ENCODE measurements at regions not wholly inside any gene's neighbourhood (a gene's known extent, or its start where the extent isn't known, plus 50 kb on each side); places are given as distances from the start of the nearest gene placed in this dataset.

GRCh38 chr3:89803711-89804110 is 696.3 kb downstream of the EPHA3 start (continued):
- no peak for TF ChIP-seq RNF219 (CRISPR knock-in tag; IDR thresholded peaks at IDR 0.05)
- no peak for TF ChIP-seq ZNF444 (CRISPR knock-in tag; IDR thresholded peaks at IDR 0.05)
- TF ChIP-seq TBP (optimal IDR thresholded peaks at IDR 0.05; ENCODE audit: low read depth, low read length) = no peak
- TF ChIP-seq MBD1 (CRISPR knock-in tag; IDR thresholded peaks at IDR 0.05) = no peak

- CTCF ChIA-PET (ENCODE audit: low intra/inter-chr PET ratio) = no interaction called here
- H3K79me2 ChIP-seq (ENCODE audit: control insufficient read depth, insufficient read depth, low read length) = no peaks in the 10 kb centered on the region
- no peak for DNase-seq (ENCODE audit: extremely low read depth in 1 of 4, low spot score in 3 of 4)
- H3K9ac ChIP-seq (ENCODE audit: insufficient read depth in 1 of 2, low read depth in 2 of 2, low read length in 2 of 2) = no peak overlapping the region
- in situ Hi-C loops (cut with MboI) (no loop called here), intact Hi-C loops (cut with micrococcal nuclease) (no loop called here)
- POLR2A ChIA-PET = no interaction called here
- H2AFZ ChIP-seq (ENCODE audit: low read depth, low read length) = no peak overlapping the region
- no TSS peak for BruUV-seq (replicated peaks)
- no peak overlapping the region for H3K4me2 ChIP-seq (ENCODE audit: insufficient read depth, low read length)
- no peaks in the 10 kb centered on the region for H3K36me3 ChIP-seq (ENCODE audit: control insufficient read depth, insufficient read depth, low read length)
- H3K9me1 ChIP-seq (ENCODE audit: control insufficient read depth, insufficient read depth, low read length) = no peaks in the 10 kb centered on the region
- no peak overlapping the region for H3K4me3 ChIP-seq
- WGBS (ENCODE audit: insufficient coverage, low coverage, missing lambda C conversion rate) = 0% methylated on average over 1 of the region's 1 CpG
- no peaks in the 10 kb centered on the region for H3K4me1 ChIP-seq (replicated peaks in 1 of 2; ENCODE audit: control insufficient read depth in 2 of 2, insufficient read depth in 2 of 2, low read length in 2 of 2)
- no peaks in the 10 kb centered on the region for H4K20me1 ChIP-seq (replicated peaks; ENCODE audit: control insufficient read depth, insufficient read depth, low read length)
- H3K27ac ChIP-seq (ENCODE audit: extremely low read depth, low read depth, low read length) = no peak overlapping the region
- no peak for ATAC-seq
- no peaks in the 10 kb centered on the region for H3K9me3 ChIP-seq (replicated peaks; ENCODE audit: control insufficient read depth, insufficient read depth, low read depth, low read length)
- no peak for FAIRE-seq
- TF ChIP-seq MAFG (tag; conservative IDR thresholded peaks at IDR 0.05) = no peak
- no peaks in the 10 kb centered on the region for H3K27me3 ChIP-seq (ENCODE audit: control insufficient read depth in 2 of 2, insufficient read depth in 2 of 2, low read length in 2 of 2)
These were observed 698.7 kb downstream of the EPHA3 start for GRCh38 chr3:89806166-89806565.
